ENCODE measurements at regions not wholly inside any gene's neighbourhood (a gene's known extent, or its start where the extent isn't known, plus 50 kb on each side); places are given as distances from the start of the nearest gene placed in this dataset.

DNA sequence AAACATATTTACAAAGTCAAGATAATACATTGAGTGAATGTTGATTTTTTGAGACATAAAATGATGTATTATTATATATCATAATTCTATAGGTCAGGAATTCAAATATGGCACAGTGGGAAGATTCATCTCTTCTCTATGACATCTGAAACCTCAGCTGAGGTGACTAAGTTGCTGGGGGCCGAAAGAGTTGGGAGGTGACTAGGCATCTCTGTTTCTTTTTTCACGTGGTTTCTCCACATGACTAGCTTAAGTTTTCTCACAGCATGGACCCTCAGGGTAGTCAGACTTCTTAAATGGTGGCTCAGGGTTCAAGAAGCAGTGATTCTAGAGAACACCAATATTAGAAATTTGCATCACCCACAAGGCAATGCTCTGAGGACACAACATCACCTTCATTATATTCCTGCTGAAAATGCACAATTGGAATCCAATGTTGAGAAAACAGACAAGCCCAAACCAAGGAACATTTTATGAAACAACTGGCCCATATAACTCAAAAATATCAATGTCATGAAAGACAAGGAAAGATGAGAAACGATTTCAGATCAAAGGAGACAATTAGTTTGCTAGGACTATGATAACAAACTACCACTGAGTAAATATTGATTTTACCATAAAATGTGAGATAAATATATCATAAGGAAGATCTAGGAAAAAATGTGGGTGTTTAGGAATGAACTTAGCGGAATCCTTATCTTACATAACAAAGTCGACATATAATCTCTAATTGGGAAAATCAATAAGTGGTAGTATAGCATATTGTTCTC lies 273.3 kb upstream of the IRAK1BP1 start:
- no peaks in the 10 kb centered on the region for H3K4me1 ChIP-seq (ENCODE audit: insufficient read depth, low read length, poor library complexity, severe bottlenecking)
- H3K9me3 ChIP-seq (ENCODE audit: low read depth, low read length, poor library complexity, severe bottlenecking) = no peaks in the 10 kb centered on the region
- H3K27ac ChIP-seq (ENCODE audit: low read depth, low read length, poor library complexity, severe bottlenecking) = no peak overlapping the region
- no peak for TF ChIP-seq EZH2 (IDR thresholded peaks at IDR 0.05; ENCODE audit: borderline replicate concordance, low read depth, low read length, poor library complexity, severe bottlenecking)
- TF ChIP-seq, protein P1, sequence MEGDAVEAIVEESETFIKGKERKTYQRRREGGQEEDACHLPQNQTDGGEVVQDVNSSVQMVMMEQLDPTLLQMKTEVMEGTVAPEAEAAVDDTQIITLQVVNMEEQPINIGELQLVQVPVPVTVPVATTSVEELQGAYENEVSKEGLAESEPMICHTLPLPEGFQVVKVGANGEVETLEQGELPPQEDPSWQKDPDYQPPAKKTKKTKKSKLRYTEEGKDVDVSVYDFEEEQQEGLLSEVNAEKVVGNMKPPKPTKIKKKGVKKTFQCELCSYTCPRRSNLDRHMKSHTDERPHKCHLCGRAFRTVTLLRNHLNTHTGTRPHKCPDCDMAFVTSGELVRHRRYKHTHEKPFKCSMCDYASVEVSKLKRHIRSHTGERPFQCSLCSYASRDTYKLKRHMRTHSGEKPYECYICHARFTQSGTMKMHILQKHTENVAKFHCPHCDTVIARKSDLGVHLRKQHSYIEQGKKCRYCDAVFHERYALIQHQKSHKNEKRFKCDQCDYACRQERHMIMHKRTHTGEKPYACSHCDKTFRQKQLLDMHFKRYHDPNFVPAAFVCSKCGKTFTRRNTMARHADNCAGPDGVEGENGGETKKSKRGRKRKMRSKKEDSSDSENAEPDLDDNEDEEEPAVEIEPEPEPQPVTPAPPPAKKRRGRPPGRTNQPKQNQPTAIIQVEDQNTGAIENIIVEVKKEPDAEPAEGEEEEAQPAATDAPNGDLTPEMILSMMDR (conservative IDR thresholded peaks at IDR 0.05; ENCODE audit: low read depth, low read length) = no peak
- no peaks in the 10 kb centered on the region for H3K27me3 ChIP-seq (replicated peaks; ENCODE audit: insufficient read depth, low read depth, low read length, poor library complexity)
- no peaks in the 10 kb centered on the region for H3K36me3 ChIP-seq (ENCODE audit: insufficient read depth, low read length, poor library complexity, severe bottlenecking)
- no peak overlapping the region for H3K4me3 ChIP-seq (ENCODE audit: low read depth, low read length, poor library complexity, severe bottlenecking)
- ChIA-PET CTCF (no interaction called here), POLR2A (ENCODE audit: low non-redundant PET) (no interaction called here)
- BruUV-seq (replicated peaks) = no TSS peak
- intact Hi-C loops (cut with micrococcal nuclease; ENCODE audit: unreplicated experiment) = no loop called here
- no peak for DNase-seq (ENCODE audit: low spot score)

DNA sequence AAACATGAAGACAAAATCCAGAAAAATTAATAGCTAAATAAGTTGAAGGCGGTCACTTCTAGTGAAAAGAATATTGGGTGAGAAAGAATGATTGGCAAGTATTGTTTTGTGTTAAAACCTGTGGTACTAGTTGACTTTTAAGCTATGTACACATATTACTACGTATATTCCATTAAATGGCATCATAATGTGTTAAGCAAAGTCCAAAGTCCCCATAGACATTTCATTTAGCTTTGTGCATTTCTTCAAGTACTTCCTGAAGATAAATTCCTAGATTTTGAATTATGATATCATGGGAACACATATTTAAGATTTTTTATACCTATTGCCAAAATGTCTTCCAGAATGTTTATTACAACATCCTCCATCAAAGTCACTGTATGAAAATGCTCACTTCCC lies 272.7 kb upstream of the IRAK1BP1 start:
- ChIA-PET POLR2A (ENCODE audit: low non-redundant PET) (no interaction called here), CTCF (no interaction called here)
- Histone ChIP-seq H3K4me1 (ENCODE audit: insufficient read depth, low read length, poor library complexity, severe bottlenecking) (no peaks in the 10 kb centered on the region), H3K27me3 (replicated peaks; ENCODE audit: insufficient read depth, low read depth, low read length, poor library complexity) (no peaks in the 10 kb centered on the region), H3K4me3 (ENCODE audit: low read depth, low read length, poor library complexity, severe bottlenecking) (no peak overlapping the region), H3K36me3 (ENCODE audit: insufficient read depth, low read length, poor library complexity, severe bottlenecking) (no peaks in the 10 kb centered on the region), H3K9me3 (ENCODE audit: low read depth, low read length, poor library complexity, severe bottlenecking) (no peaks in the 10 kb centered on the region), H3K27ac (ENCODE audit: low read depth, low read length, poor library complexity, severe bottlenecking) (no peak overlapping the region)
- TF ChIP-seq, protein P1 (conservative IDR thresholded peaks at IDR 0.05; ENCODE audit: low read depth, low read length) = no peak
- TF ChIP-seq EZH2 (IDR thresholded peaks at IDR 0.05; ENCODE audit: borderline replicate concordance, low read depth, low read length, poor library complexity, severe bottlenecking) = no peak
- no peak for DNase-seq (ENCODE audit: low spot score)
- intact Hi-C loops (cut with micrococcal nuclease; ENCODE audit: unreplicated experiment) = no loop called here
- no TSS peak for BruUV-seq (replicated peaks)

DNA sequence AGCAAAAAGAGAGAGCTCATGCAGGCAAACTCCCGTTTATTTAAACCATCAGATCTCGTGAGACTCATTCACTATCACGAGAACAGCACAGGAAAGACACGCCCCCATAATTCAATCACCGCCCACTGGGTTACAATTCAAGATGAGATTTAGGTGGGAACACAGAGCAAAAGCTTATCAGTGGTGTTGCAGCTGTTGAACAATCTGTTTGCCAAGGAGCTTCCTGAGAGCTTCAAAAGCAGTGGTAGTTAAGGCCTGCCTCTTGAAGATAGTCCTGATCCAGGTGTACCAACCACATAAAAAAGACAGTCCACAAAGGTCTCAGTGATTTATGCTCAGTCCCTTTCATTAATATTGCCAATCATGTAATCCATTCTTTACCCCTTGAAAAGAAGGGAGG lies 269.4 kb upstream of the IRAK1BP1 start:
- intact Hi-C loops (cut with micrococcal nuclease; ENCODE audit: unreplicated experiment) = no loop called here
- TF ChIP-seq, protein P1 (conservative IDR thresholded peaks at IDR 0.05; ENCODE audit: low read depth, low read length) = no peak
- no peak for TF ChIP-seq EZH2 (IDR thresholded peaks at IDR 0.05; ENCODE audit: borderline replicate concordance, low read depth, low read length, poor library complexity, severe bottlenecking)
- DNase-seq (ENCODE audit: low spot score) = no peak
- Histone ChIP-seq H3K27ac (ENCODE audit: low read depth, low read length, poor library complexity, severe bottlenecking) (no peak overlapping the region), H3K27me3 (replicated peaks; ENCODE audit: insufficient read depth, low read depth, low read length, poor library complexity) (no peaks in the 10 kb centered on the region), H3K36me3 (ENCODE audit: insufficient read depth, low read length, poor library complexity, severe bottlenecking) (no peaks in the 10 kb centered on the region), H3K9me3 (ENCODE audit: low read depth, low read length, poor library complexity, severe bottlenecking) (no peaks in the 10 kb centered on the region), H3K4me1 (ENCODE audit: insufficient read depth, low read length, poor library complexity, severe bottlenecking) (no peaks in the 10 kb centered on the region), H3K4me3 (ENCODE audit: low read depth, low read length, poor library complexity, severe bottlenecking) (no peak overlapping the region)
- CTCF ChIA-PET = no interaction called here
- POLR2A ChIA-PET (ENCODE audit: low non-redundant PET) = no interaction called here
- BruUV-seq (replicated peaks) = no TSS peak
